GM21367 (cell line): ENCODE measurements at regions not wholly inside any gene's neighbourhood (a gene's known extent, or its start where the extent isn't known, plus 50 kb on each side); places are given as distances from the start of the nearest gene placed in this dataset.
"Not testable (repeated sequence)": the region's sequence is repeated elsewhere in the genome, so short reads cannot be mapped to it uniquely, and the experiment has no call there.

ENCODE experiments used
- ATAC-seq: cut with Tn5 transposase; IDR thresholded peaks from one replicate; pipeline ENCODE4 v1.9.1; 2021; ENCODE audit not compliant: unreplicated experiment

DNA sequence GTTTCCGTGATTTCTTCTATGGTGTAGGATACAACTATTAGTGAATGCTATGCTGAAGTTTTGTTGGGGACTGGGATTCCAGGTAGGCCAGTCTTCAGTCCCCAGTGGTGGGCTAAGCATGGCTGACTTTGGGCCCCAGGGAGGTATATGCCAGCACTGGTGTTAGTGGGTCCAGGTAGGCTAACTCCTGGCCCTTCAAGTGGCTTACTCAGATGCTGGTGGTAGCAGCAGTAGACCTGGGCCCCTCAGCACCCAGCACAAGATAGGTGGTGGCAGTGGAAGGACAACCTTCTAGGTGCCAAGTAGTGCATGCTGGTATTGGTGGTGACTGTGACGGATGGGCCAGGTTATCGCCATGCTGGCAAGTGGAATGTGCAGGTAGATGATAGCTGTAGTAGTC, 955.1 kb downstream of the TMTC2 start:
- ATAC-seq, result no peak

DNA sequence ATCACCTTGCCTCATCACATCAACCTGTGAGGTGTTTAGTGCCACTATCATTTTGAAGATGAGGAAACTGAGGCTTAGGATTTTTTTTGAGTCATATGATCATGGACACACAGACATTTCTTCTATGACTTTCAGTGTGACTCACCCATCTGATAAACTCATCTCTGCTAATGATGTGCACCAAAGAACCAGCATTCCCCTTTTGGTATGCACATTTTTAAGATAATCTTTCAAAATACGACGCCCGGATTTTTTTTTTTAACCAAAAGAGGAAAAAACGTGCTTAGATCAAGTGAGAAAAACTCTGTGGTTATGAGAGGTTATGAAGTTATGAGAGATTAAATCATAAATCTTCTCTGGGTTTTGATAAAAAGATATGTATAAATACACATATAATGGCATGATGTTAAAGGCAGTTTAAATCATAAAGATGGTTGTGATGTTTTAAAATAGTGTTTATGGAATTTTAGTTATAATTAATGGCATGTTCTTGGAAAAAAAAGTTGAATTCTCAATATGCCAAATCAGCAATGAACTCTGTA, 948.1 kb downstream of the TMTC2 start:
- ATAC-seq, result no peak

DNA sequence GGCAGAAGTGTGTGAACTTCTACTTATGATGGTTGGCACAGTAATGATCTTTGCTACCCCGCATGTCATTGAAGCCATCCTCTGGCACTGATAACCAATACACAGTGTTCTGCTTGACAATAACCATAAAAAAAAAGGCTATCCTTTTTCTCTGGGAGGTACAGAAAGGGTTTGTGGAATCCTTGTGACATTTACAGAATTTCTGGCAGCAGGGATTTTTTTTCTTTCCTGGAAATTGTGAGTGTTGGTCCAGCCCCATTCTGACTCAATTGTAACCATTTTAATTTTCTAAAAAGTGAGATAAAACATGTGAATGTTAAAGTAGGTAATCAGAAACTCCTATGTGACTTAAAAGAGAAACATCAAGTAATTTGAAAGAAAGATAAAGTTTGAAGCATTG, 943.8 kb downstream of the TMTC2 start:
- ATAC-seq, result no peak

DNA sequence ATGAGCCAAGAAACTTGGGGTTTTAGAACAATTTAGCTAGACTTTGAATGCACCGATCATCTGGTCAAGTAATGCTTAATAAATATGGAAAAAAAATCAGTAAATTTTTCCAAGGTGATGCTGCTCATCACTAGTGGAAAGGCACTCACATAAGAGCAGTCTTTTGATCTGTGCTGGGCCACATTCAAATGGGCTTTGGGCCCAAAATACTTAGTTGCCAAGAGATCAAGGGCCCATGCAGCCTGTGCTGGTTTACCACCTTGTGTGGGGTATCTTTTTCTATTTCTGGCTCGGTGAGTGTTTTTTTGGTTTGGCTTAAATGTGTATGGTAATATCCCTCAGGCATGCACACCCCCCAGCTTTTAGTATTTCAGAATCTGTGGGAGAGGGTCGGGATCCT, 943.2 kb downstream of the TMTC2 start:
- ATAC-seq, result no peak

DNA sequence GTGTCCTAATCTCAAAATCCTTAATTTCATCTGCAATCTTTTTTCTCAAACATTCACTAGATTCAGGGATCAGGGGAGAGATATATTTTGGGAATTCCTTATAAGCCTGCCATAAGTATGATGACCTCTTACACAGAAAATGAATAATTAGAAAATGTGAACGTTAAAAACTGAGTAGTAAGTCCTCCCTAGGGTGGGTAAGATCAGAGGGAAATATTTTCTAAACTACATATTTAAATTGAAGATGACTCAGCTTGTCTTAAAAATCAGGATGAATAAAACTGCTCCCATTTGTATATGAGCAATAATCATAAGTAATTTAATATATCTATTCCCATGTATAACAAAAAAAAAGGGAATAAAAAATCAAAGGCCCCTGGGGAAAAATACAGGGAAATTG, 935.5 kb downstream of the TMTC2 start:
- no peak for ATAC-seq

DNA sequence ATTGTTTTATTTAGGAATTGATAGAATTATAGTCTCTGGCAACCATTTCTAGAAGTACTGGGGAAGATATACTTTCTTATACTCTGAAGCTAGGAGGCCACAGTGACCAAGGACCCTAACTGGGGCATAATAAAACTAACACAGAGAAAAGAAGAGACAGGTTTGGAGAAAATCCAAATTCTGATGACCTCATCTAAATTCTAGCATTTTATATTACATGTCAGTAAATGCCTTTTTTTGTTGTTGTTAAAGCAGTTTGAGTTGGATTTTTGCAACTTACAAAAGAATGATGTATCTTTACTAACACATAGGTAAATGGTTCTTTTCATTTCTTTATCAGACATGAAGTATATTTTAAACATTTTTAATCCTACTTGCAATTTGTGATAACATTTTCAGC, 933.3 kb downstream of the TMTC2 start:
- no peak for ATAC-seq

DNA sequence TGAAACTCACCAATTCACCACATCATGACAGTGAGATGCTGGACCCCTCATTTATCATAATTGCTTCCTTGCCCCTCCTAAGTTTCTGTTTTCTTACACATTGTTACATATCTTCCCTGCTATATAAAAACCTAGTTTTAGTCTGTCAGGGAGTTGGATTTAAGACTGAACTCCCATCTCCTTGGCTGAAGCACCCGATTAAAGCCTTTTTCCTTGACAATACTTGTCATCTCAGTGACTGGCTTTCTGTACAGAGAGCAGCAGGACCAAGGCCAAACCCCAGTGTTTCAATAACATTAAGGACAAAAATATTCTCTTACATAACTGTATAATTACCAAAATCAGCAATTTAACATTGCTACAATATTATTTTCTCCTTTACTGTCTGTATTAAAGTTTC, 928.4 kb downstream of the TMTC2 start:
- no peak for ATAC-seq

DNA sequence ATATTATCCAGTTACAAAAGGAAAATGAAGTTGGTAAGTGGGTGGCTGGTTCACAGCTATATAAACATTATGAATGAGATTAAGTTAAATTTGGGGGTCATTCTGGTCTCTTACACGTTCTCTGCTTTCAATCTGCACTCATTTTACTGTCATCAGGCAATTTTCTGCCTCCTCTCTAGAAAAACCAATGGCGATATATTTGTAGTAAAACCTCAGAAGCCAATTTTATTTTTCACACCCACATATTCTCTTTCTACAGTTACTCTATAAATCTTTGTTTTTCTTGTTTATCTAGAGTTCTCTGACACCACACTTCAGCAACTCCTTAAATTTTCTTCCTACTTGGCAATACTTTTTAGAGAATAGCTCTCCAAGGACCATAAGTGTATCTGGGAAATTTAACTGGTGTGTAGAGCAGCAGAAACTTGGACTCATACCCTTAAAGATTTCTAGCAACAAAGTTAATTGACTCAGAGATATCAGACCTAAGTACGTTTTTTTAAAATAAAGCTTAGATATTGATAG, 926.9 kb downstream of the TMTC2 start:
- no peak for ATAC-seq

DNA sequence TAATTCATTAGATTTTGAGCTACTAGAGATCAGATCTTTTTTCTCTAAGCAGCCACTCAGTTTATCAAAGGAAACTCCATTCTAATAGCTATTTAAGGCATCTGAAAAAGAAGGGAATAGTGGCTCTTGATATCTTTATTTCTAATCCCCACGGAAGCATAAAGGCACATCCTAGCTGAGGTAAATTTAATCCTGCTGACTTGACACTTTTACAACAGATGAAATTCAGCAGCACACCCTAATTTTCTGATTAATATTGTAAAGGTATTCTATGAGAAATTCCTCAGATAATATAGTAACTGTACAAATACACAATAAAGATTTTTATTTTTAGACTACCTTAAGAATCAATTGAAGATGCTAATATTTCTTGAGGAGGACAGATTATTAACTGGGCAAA, 916.4 kb downstream of the TMTC2 start:
- ATAC-seq, result no peak

DNA sequence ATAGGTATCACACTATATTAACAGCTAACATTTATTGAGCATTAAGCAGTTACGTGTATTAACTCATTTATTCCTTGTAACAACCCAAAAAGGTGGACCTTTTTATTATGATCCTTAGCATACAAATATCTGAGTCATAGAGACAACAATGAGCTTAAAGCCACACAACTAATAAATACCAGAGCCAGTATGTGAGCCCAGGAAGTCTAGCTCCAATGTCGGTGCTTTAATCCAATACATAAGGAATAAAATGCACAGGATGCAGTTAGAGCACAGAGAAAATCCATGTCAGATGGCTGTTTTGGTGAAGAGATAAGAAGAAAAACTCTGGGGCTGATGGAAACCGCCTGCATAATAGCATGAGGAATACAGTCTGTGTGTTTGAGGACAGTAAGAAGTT, 888.6 kb downstream of the TMTC2 start:
- ATAC-seq, result no peak

DNA sequence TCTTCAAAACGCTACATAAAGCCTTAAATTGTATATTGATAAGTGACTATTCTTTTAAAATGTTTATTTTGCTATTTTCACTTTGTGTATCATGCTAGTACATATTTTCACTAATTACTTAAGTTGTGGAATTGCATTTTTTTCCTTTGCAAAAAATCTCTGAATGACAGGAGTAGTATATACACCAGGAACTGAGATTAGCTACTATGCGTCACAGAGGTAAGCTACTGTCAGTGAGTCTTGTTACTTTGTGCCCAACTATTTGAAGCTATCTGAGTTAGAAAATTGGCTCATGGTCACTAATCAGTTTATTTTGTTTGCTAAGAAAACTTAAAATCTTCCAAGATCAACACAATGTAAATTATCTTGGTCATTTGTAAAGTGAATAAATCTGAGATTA, 887.4 kb downstream of the TMTC2 start:
- ATAC-seq, result no peak

DNA sequence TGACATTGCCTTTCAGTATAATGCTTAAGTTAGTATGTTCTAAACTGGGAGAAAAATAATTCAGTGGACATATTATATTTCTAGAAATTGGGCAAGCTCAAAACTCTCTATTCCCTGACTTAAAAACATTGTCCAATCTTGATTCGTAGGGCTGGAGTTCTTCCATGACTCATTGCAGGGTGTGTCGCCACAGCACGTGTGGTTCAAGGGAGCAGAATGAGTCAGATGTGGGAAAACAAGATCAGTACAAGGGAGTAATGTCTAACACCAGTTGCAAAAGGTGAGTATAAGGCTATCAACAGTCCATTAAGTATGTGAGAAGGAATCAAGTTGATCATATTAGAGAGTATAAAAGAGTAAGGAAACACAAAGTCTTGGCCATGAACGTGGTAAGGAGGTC, 887.0 kb downstream of the TMTC2 start:
- no peak for ATAC-seq

DNA sequence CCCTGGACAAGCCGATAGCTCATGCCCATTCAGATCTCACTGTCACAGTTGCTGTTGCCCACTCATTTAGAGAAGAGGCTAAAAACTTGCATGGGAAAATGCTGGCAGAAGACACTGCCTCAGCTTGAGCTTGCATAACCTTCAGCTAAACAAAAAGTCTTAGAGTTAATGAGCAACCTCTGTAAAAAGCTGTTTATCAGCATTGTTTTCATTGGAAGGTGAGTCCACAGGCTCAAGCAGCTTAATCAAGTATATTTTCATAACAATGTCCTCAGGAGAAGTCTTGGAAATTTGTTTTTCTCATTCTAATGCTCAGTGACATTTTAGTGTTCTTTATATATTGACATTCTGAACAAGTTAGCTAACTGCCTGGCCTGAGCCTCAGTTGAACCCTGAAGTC, 872.9 kb downstream of the TMTC2 start:
- ATAC-seq, result no peak

DNA sequence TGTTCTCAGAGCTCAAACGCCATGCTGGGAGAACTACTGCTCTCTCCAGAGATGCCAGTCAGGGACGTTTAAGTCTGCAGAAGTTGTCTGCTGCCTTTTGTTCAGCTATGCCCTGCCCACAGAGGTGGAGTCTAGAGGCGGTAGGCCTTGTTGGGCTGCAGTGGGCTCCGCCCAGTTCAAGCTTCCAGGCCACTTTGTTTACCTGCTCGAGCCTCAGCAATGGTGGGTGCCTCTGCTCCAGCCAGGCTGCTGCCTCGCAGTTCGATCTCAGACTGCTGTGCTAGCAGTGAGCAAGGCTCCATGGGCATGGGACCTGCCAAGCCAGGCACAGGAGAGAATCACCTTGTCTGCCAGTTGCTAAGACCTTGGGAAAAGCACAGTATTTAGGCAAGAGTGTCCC, 869.3 kb downstream of the TMTC2 start:
- not testable (repeated sequence) for ATAC-seq

DNA sequence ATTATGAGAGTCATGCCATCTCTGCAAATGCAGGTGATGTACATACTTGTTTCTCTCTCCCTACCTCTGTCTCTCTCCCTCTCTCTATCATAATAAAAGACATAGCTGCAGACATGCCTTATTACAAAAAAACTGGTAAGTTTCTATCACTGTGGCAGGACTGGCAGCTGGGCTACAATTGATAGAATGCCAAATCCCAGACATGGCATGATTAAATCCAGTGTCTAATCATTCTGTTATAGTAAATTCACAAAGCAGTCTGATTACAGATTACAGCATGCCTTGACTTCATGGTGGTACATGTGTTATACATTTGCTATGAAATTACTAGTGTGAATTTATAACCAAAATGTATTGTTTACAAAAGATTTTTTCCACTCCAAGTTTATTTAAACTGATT, 854.7 kb downstream of the TMTC2 start:
- no peak for ATAC-seq

DNA sequence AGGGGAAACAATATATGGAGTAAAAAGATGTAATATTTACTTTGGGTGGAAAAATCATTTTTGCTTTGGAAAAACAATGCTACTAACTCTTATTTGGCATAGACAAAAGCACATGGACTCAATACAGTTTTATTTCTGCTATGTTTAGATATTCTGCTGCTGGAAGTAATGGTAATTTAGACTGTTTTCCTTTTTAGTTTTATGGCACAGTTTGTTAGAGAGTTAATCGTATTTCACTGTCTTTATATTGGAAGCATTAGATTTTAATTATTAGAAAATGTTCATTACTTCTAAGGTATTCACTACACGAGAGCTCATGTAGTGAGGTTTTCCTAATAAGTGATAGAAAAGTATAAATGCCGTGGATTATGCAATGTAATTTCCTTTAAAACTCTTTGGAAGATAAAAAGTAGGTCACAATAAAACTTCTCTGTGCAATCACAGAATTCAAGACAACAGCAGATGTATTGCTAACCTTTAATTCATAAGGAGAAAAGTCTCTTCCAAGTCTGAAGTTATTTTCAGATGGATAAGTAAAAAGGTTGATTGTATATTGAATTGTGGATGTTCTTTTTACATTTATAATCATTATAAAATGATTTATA, 851.8 kb downstream of the TMTC2 start:
- ATAC-seq, result no peak

DNA sequence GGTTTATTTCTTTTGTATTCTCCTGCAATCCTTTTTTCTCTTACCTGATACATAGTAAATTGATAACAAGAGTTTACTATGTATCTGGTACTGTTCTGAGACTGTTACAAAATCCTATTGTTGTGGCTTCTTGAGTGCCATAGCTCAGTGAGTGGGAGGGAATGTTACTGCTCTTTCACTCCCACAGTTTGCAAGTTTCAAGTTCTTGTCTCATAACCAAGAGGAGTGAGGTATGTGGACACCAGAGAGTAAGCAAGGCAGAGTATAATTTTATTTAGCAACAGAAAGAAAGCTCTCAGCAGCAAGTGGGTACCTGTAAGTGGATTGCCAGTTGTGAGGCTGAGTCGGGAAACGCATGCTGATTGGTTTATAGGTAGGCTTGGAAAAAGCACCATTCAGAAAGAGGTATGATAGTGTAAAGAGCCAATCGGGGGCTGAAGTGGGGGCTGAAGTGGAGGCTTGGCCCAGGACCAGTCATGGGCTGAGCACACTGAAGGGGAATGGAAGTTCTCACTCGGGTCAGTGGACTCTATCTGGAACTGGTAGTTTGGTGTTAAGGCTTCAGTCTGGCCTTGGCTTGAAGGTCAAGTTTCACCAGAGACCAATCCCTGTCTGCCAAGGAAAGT, 850.8 kb downstream of the TMTC2 start:
- no peak for ATAC-seq

DNA sequence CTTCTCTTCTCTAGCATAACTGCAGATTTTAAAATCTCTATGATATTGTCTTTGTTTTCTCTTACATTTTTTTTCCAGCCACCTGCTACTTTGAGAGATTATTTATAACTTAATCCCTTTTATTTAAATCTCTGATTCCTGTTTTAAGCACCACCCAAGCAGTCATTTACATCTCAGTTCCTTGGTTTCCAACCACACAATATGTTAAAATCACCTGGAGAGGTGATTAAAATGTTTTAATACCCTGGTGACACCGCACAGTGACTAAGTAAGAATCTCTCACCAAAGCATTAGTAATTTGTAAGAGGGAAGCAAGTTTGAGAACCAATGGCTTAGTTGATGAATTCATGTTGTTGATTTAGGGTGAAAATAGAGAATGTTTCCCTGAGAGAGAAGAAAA, 849.8 kb downstream of the TMTC2 start:
- ATAC-seq, result no peak

DNA sequence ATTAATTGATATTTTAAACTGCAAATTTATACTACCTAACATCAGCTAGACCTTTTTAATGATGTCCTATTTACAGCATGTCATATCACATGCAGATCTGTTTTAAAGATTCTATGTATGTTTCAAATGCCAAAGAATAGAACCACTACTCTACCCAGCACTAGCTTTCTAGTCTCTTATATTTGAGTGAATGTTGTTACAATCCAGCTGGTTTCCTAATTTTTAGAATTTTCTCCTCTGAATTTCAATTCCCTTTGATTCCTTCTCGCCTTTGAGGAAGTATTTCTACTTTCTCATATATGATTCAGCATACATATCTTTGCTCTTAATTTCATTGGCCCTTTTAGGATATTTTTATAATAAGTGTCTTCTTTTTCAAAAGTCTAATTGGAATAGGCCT, 841.9 kb downstream of the TMTC2 start:
- no peak for ATAC-seq

DNA sequence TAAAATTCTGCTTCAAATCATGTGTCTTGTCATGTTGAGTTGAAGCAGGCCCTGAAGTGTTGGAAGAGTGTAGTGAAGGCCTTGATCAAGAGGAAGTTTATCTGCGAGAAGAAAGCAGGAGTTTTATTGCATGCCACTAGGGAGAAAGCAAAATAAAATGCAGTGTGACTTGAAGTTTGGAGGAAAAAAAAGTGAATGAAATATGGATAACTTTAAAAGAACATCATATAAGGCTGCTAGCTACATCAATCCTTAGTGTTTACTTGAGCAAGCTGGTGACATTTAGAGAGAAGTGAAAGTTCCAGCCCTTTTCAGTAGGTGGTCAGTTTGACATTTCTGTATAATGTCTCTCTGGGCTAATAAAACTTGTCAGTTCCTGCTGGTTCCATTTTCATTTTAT, 841.1 kb downstream of the TMTC2 start:
- no peak for ATAC-seq

DNA sequence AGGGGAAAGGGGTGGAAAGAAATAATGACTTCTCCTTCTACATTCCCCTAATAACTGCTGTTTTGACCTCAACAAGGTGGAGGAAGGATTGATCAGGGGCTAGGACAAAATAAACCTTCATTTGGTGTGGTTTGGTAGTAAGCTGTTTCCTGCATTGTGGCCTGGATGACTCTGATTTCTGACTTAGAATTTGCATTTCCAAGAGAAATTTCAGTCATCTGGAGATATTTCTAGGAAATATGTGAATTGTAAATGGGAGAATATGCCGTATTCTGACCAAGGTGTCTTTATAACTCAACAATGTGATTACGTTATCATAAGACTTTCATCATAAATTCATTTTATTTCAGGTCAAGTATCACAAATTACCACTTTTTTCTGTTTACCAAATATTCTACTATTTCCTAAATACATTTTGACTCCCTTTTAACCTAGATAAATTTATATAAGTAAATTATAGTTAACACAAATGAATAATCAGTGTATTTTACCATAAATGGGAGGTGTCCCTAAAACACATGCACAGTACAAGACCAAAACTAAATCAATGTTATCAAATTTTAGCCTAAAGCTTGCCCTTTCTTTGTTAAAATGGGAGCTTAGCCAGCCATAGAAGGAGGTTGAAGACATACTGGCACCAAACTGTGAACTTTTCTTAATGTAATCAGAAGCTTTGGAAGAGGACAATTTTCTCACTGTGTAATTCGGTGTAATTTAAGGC, 828.8 kb downstream of the TMTC2 start:
- no peak for ATAC-seq

DNA sequence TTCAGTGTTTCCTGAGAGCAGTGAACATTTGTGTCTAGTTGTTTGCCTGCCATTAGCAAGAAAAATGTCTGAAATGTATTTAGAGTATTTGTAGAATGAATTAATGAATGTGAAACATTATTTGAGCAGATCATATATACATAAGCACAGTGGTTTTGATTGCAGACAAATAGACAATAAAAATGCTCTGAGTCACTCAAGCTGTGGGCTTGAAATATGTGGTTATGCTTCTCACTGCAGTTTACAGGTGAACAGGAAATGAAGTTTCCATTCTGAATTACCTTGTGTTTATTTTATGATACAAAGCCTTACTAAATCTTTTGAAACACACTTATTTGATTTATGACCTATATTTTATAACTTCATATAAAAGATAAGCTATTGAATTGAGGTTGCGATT, 827.7 kb downstream of the TMTC2 start:
- ATAC-seq, result no peak
